DOHH2 (cell line): ENCODE measurements at regions not wholly inside any gene's neighbourhood (a gene's known extent, or its start where the extent isn't known, plus 50 kb on each side); places are given as distances from the start of the nearest gene placed in this dataset.

Experiments used
- H3F3A ChIP-seq: fragments of 200-600 bp; sonication (generic), shearing (Covaris generic); 2 replicates; pipeline ENCODE4 v1.6.0; 2016; ENCODE audit warnings: antibody characterized with exemption, mild to moderate bottlenecking; ENCODE audit not compliant: control insufficient read depth, insufficient read depth
- H3K27ac ChIP-seq: fragments of 200-600 bp; sonication (generic); 2 replicates; pipeline ENCODE4 v1.5.1; 2014; ENCODE audit warnings: low read depth, mild to moderate bottlenecking, low read length, moderate library complexity
- H3K27me3 ChIP-seq: fragments of 200-600 bp; sonication (generic); 2 replicates; pipeline ENCODE4 v1.6.1; 2014; ENCODE audit warnings: mild to moderate bottlenecking, low read length, mixed read lengths; ENCODE audit not compliant: control insufficient read depth
- H3K36me3 ChIP-seq: fragments of 200-600 bp; sonication (generic); 2 replicates; pipeline ENCODE4 v1.6.1; 2014; ENCODE audit warnings: mild to moderate bottlenecking, low read length, moderate library complexity, mixed read lengths; ENCODE audit not compliant: control insufficient read depth
- H3K4me1 ChIP-seq: fragments of 200-600 bp; sonication (generic); 2 replicates; pipeline ENCODE4 v1.6.1; 2014; ENCODE audit warnings: mild to moderate bottlenecking, low read length, mixed read lengths; ENCODE audit not compliant: control insufficient read depth
- H3K4me2 ChIP-seq: fragments of 200-600 bp; sonication (generic); 2 replicates; pipeline ENCODE4 v1.6.0; 2014; ENCODE audit warnings: mild to moderate bottlenecking, low read length, moderate library complexity
- H3K4me3 ChIP-seq: fragments of 200-600 bp; sonication (generic); 2 replicates; pipeline ENCODE4 v1.5.1; 2014; ENCODE audit warnings: mild to moderate bottlenecking, low read length, mixed read lengths
- H3K79me2 ChIP-seq: fragments of 200-600 bp; sonication (generic); 2 replicates; pipeline ENCODE4 v1.6.1; 2014; ENCODE audit warnings: mild to moderate bottlenecking, low read length, mixed read lengths; ENCODE audit not compliant: control insufficient read depth
- H3K9me2 ChIP-seq: fragments of 200-600 bp; sonication (generic); replicated peaks from 2 replicates; pipeline ENCODE4 v1.6.1; 2014; ENCODE audit warnings: mild to moderate bottlenecking, low read length, mixed read lengths; ENCODE audit not compliant: control insufficient read depth
- H3K9me3 ChIP-seq: fragments of 200-600 bp; sonication (generic); 2 replicates; pipeline ENCODE4 v1.6.1; 2014; ENCODE audit warnings: antibody characterized with exemption, low read length, mixed read lengths; ENCODE audit not compliant: control insufficient read depth, insufficient read depth
- H4K20me1 ChIP-seq: fragments of 200-600 bp; sonication (generic); 2 replicates; pipeline ENCODE4 v1.6.0; 2014; ENCODE audit warnings: low read depth, mild to moderate bottlenecking, antibody characterized with exemption, low read length, moderate library complexity; ENCODE audit not compliant: control insufficient read depth, insufficient read depth
- CTCF ChIP-seq: fragments of 200-600 bp; sonication (generic); IDR thresholded peaks from one replicate; pipeline ENCODE4 v1.5.1; 2014; ENCODE audit warnings: antibody characterized with exemption, mild to moderate bottlenecking, low read depth, low read length; ENCODE audit not compliant: poor library complexity, severe bottlenecking
- EZH2phosphoT487 ChIP-seq: fragments of 200-600 bp; sonication (generic); IDR thresholded peaks from 2 replicates; pipeline ENCODE4 v1.6.1; 2017; ENCODE audit warnings: borderline replicate concordance, mild to moderate bottlenecking, antibody characterized with exemption, low read length, moderate library complexity, mixed read lengths

GRCh38 chr12:123032736-123033391 is 52.4 kb downstream of the ARL6IP4 start:
- no peaks in the 10 kb centered on the region for H3K79me2 ChIP-seq
- no peaks in the 10 kb centered on the region for H4K20me1 ChIP-seq
- H3K4me3 ChIP-seq = no peak overlapping the region
- H3F3A ChIP-seq = no peaks in the 10 kb centered on the region
- H3K4me1 ChIP-seq = no peaks in the 10 kb centered on the region
- peaks cover 19% of the 10 kb centered on the region; the same call in 1 of the 2 replicates for H3K27me3 ChIP-seq
- H3K4me2 ChIP-seq = no peak overlapping the region
- no peaks in the 10 kb centered on the region for H3K9me3 ChIP-seq
- H3K9me2 ChIP-seq = no peaks in the 10 kb centered on the region
- H3K27ac ChIP-seq = no peak overlapping the region
- TF ChIP-seq EZH2phosphoT487 = no peak
- TF ChIP-seq CTCF = no peak
- no peaks in the 10 kb centered on the region for H3K36me3 ChIP-seq
